ENCODE measurements at regions not wholly inside any gene's neighbourhood (a gene's known extent, or its start where the extent isn't known, plus 50 kb on each side); places are given as distances from the start of the nearest gene placed in this dataset.
A peak's percentile ranks its signal among the peaks of the same experiment; 100 is the strongest.

DNA sequence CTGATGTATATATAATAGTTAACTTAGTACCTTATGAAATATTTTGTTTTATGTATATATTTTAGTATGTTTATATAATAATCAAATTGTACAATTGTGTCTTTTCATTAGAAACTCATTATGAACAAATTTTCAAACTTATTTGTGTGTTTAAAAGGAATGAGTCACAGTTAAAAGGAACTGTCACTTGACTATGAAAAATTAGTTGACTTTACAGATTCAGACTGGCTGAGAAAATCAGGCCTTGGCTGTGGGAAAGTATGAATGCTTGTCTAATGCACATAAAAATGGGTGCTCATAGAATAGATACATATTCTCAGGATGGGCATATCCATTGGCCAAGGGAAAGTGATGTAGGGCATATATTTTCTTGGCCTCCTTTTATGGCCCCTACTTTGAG lies 576.8 kb downstream of the SATB2 start:
- DNase-seq, result peak in 2 of 3 donors; percentile 6 to 37
- H3K27me3 ChIP-seq (ENCODE audit: control insufficient read depth in 3 of 3, insufficient read depth in 3 of 3, low read length in 2 of 3), result no peaks in the 10 kb centered on the region
- H3K4me3 ChIP-seq, result no peak overlapping the region
- no peak overlapping the region for H3K9ac ChIP-seq (ENCODE audit: insufficient read depth in 1 of 2, low read length in 2 of 2)
- ATAC-seq (ENCODE audit: insufficient read depth, low FRiP score), result no peak
- H3K4me1 ChIP-seq (ENCODE audit: control insufficient read depth in 5 of 5, insufficient read depth in 5 of 5, low read length in 5 of 5), result no peaks in the 10 kb centered on the region
- H3K27ac ChIP-seq (ENCODE audit: low read depth in 1 of 2, low read length in 1 of 2), result no peak overlapping the region
- TF ChIP-seq, protein P1, sequence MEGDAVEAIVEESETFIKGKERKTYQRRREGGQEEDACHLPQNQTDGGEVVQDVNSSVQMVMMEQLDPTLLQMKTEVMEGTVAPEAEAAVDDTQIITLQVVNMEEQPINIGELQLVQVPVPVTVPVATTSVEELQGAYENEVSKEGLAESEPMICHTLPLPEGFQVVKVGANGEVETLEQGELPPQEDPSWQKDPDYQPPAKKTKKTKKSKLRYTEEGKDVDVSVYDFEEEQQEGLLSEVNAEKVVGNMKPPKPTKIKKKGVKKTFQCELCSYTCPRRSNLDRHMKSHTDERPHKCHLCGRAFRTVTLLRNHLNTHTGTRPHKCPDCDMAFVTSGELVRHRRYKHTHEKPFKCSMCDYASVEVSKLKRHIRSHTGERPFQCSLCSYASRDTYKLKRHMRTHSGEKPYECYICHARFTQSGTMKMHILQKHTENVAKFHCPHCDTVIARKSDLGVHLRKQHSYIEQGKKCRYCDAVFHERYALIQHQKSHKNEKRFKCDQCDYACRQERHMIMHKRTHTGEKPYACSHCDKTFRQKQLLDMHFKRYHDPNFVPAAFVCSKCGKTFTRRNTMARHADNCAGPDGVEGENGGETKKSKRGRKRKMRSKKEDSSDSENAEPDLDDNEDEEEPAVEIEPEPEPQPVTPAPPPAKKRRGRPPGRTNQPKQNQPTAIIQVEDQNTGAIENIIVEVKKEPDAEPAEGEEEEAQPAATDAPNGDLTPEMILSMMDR (IDR thresholded peaks at IDR 0.05; ENCODE audit: control extremely low read depth, extremely low read depth), result no peak
- no peaks in the 10 kb centered on the region for H3K36me3 ChIP-seq (ENCODE audit: control insufficient read depth in 4 of 4, insufficient read depth in 4 of 4, low read length in 4 of 4)
- H3K9me3 ChIP-seq (ENCODE audit: control insufficient read depth in 4 of 4, insufficient read depth in 3 of 4, low read length in 3 of 4), result no peaks in the 10 kb centered on the region

DNA sequence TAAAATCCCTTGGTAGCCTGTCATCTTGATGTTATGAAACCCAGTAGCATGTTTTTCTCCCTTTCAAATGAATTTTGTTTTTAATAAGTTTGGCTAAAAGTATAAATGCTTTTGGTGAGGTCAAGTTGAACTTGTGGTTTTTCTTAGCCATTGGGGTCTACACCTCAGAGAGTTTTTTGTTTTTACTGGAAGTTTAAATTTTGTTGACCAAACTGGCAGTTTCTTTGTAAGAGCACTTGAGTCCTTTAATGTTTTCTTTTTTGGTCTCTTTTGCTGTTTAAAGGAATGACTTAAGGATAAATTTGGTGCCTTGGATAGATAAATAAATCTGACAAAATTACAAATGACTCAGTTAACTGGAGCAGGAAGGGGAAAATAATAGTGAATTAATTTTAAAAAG lies 577.3 kb downstream of the SATB2 start:
- no peaks in the 10 kb centered on the region for H3K36me3 ChIP-seq (ENCODE audit: control insufficient read depth in 4 of 4, insufficient read depth in 4 of 4, low read length in 4 of 4)
- DNase-seq (peak in 1 of 3 donors; percentile 1), ATAC-seq (ENCODE audit: insufficient read depth, low FRiP score) (no peak)
- no peaks in the 10 kb centered on the region for H3K27me3 ChIP-seq (ENCODE audit: control insufficient read depth in 3 of 3, insufficient read depth in 3 of 3, low read length in 2 of 3)
- no peak overlapping the region for H3K9ac ChIP-seq (ENCODE audit: insufficient read depth in 1 of 2, low read length in 2 of 2)
- H3K4me3 ChIP-seq, result no peak overlapping the region
- no peak overlapping the region for H3K27ac ChIP-seq (ENCODE audit: low read depth in 1 of 2, low read length in 1 of 2)
- TF ChIP-seq, protein P1 (IDR thresholded peaks at IDR 0.05; ENCODE audit: control extremely low read depth, extremely low read depth), result no peak
- no peaks in the 10 kb centered on the region for H3K9me3 ChIP-seq (ENCODE audit: control insufficient read depth in 4 of 4, insufficient read depth in 3 of 4, low read length in 3 of 4)
- H3K4me1 ChIP-seq (ENCODE audit: control insufficient read depth in 5 of 5, insufficient read depth in 5 of 5, low read length in 5 of 5), result no peaks in the 10 kb centered on the region

DNA sequence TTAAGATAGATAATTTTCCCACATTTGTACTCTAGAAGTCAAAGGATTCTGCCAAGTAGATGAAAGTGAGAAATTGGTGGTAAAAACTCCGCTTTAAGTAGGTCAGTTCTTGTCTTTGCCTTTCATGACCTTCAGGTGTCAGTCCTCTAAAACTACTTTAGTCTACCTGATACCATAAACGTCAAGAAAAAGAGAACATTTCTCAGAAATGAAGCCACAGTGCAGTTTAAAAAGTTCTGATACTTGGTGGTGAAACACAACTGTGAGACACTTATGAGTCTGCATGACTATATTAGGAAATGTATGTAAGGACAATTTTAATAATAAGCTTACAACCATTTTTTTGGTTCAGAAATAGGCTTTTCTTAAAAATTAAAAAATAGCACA lies 583.3 kb downstream of the SATB2 start:
- Histone ChIP-seq H3K27me3 (ENCODE audit: control insufficient read depth in 3 of 3, insufficient read depth in 3 of 3, low read length in 2 of 3) (no peaks in the 10 kb centered on the region), H3K36me3 (ENCODE audit: control insufficient read depth in 4 of 4, insufficient read depth in 4 of 4, low read length in 4 of 4) (no peaks in the 10 kb centered on the region), H3K4me3 (no peak overlapping the region), H3K9me3 (ENCODE audit: control insufficient read depth in 4 of 4, insufficient read depth in 3 of 4, low read length in 3 of 4) (no peaks in the 10 kb centered on the region), H3K9ac (ENCODE audit: insufficient read depth in 1 of 2, low read length in 2 of 2) (no peak overlapping the region), H3K27ac (ENCODE audit: low read depth in 1 of 2, low read length in 1 of 2) (no peak overlapping the region), H3K4me1 (ENCODE audit: control insufficient read depth in 5 of 5, insufficient read depth in 5 of 5, low read length in 5 of 5) (no peaks in the 10 kb centered on the region)
- WGBS, 2 donors, result 57 to 78% methylated on average over 2 of the region's 2 CpGs
- ATAC-seq (ENCODE audit: insufficient read depth, low FRiP score) (no peak), DNase-seq (no peak)
- TF ChIP-seq, protein P1 (IDR thresholded peaks at IDR 0.05; ENCODE audit: control extremely low read depth, extremely low read depth), result no peak
